ENCODE measurements at regions not wholly inside any gene's neighbourhood (a gene's known extent, or its start where the extent isn't known, plus 50 kb on each side); places are given as distances from the start of the nearest gene placed in this dataset.
"Not testable (repeated sequence)": the region's sequence is repeated elsewhere in the genome, so short reads cannot be mapped to it uniquely, and the experiment has no call there.

DNA sequence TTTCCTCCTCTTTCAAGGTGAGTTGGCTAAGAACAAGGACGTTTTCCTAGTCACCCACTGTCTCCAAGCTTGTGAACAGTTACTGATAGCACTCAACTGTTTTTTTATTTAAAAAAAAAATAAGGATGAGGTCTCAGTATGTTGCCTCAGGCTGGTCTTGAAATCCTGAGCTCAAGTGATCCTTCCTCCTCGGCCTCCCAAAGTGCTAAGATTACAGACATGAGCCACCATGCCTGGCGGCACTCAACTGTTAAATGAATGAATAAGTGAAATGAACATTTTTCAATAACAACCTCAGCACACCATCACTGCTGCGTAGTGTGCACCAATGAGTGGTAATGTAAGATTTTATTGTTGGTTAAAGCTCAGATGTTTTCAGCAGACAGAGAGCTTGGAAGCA is 214.1 kb upstream of the NRIP1 start:
- no peak for DNase-seq (ENCODE audit: low spot score)

DNA sequence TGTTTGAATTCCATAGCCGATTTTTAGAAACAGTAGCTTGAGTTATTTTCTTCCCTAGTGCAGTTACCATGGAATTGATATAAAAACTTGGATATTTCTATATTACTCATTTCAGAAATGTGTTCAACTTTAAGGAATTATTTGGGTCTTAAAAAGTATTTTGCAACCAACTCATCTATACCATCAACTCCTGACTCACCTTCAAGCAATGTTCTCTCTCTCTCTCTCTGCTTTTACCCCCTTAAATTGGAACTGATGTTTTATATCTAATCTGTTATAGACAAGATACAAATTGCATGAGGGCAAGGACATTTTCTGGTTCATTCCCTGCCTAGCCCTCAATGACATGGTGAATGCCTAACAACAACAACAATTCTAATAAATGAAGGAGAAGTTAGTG is 214.7 kb upstream of the NRIP1 start:
- no peak for DNase-seq (ENCODE audit: low spot score)

DNA sequence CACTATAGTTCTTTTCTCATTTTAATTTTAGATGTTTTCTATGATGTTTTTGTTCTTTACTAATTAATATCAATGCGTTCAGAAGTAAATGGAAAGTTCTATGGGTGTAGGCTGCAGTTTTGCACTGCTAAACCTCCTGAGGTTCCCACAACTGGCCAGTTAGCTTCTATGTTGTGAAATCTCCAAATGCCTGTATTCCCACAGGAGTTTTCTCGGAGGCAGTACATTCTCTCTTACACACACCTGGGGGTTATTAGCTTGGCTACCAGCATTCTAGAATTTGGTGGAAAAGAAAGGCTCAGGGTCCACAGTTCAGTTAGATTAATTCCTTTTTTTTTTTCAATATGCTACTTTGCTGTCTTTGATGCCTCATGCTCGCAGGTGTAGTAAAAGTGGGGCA is 216.9 kb upstream of the NRIP1 start:
- DNase-seq (ENCODE audit: low spot score), result no peak

DNA sequence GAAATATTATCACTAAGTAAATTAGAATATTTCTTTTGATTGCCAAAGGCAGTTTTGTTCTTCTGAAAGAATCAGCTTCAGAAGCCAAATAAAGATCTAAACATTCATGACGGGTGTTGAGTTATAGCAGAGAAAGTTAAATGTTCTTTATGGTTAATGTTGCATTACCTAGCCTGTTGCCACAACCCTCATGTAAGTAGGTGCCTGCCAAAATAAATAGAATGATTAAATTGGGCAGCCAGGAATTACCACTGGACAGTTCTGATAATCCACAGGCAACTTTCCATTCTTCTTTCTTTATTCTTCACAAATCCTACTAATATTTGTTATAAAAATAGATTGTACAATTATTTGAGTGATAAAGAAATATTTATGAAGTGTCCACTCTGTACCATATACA is 217.9 kb upstream of the NRIP1 start:
- no peak for DNase-seq (ENCODE audit: low spot score)

DNA sequence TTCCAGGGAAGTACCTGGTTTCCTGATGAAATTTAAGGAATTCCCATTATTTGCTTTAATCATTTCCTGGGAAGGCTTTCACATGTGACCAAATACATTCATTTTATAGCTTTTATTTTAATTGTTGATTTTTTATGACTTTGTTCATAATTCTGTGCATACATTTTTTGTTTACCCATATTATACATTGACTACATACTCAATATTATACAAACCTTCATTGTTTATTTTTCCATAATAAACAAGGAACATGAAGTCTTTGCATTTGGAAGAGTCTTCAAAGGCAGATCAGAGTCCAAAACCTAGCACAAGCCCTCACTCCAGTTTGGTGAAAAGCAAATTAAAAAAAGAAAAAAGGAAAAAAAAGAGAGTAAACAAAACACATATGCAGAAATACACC is 218.3 kb upstream of the NRIP1 start:
- DNase-seq (ENCODE audit: low spot score), result no peak

DNA sequence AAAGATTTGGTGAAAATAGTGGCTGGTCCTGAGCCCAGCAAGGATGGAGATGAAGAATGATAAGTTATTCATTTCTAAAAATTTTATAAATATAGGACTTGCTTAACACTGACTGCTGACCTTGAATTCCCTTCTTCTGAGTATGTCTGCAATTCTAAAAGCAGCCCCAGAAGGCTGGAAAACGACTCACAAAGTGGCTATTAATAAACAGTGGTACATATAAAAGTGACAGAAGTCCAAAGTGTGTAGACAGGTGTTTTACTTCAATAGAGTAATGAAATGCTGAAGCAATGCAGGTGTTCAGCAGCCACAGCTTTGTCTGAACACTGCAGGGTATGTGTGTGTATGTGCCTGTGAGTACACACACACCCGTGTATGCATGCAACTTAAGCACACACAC is 219.0 kb upstream of the NRIP1 start:
- no peak for DNase-seq (ENCODE audit: low spot score)

DNA sequence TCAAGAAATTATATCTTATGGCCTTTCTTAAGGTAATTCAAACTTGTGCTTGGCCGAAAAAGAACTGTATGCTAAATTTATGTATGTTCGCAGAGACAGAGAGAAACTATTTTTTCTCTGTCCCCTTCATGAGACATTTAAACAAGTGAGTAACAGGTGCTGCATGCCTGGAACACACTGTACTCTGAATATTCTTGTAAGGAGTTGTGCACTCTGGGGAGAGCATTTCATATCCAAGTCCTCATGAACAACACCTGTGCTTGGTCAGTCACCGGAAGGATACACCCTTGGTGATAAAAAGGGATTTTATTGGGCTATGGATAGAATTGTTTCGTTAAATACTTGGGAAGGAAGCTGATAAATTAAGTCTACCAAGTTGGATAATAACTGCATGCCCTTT is 220.8 kb upstream of the NRIP1 start:
- DNase-seq (ENCODE audit: low spot score), result no peak

DNA sequence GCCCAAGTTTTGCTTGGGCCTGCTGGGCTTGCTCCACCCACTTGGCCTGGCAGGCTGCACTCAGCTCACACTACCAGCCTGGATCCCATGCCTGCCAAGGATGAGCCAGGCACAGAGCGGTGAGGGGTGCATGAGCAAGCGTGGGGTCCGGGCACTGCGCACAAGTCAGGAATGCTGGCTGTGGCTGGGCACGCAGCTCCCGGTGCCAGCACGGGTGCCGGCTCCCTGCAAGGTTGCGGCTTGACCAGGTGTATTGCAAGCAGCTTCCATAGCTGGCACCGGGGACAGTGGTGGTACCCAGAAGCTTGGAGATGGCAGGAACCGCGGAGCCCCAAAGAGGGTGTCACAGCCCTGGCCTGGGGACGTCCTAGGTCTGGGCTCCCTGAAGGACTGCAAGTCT is 224.4 kb upstream of the NRIP1 start:
- DNase-seq (ENCODE audit: low spot score), result no peak

DNA sequence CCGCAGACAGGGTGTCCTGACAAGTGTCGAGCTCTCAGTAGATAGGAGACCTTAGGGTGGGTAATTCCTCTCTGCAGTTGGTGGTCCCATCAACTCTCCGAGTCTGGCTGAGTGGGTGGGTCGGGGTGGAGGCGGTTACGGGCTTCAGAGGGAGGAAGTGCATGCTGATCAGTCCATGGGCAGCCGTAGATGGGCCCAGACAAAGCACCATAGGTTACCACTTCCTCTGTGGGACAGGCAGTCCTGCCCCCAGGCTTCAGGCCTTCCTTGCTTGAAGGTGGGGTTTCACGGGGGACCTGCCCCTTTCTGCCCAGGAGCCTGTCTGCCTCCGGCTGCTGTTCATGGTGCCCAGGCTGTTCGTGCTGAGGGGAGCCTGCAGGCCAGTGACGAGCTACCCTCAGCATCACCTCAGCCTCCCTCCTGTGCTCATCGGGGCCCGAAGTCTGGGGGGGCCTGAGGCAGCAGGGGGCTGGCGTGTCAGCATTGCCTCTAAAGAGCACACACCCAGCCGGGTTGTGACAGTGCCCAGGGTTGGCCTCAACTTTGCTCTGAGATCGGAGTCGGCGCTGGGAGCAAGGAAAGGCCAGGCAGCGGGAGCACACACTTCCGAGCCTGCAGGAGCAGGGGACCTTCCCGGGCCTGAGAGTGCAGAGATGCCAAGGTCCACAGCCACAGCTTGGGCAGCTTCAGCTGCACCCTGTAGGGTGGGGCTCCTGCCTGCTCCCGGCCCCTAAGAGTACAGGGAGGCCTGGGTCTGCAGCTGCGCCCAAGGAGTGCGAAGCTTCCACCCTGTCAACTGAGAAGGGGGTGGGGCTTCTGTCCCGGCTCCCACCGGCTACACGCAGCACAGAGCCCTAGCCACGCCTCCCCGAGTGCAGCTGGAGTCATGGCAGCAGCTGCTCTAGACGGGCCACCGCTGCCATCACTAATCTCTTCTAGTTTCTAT is 225.4 kb upstream of the NRIP1 start:
- DNase-seq (ENCODE audit: low spot score), result peak; percentile 7

DNA sequence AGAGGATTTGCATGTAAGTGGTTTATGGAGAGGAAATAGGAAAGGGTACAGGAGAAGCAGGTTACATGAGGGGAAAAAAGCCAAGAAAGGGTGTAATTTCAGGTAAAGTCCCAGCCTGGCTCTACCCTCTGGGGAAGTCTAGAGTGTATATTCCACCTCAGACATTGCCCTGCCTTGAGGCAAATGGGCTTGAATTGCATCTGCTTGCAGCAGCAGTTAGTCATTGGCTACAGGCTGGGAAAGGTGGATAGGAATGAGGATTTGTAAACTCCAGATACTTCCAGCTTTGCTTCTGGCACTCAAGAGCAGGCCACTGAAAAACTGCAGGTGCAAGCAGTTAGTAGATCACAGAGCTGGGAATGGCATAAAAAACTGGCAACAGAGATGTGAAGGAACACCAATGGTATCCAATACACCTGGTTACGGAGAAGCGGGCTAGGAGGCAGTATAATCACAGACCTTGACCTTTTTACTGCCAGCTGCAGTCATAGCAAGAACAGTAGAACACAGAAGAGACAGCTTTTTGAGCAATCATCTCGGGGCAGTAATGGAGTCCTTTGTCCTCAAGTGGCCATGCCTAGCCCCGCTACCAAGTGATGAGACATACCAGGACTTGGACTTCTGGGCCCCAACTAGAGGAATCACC is 226.9 kb upstream of the NRIP1 start:
- DNase-seq (ENCODE audit: low spot score), result no peak

DNA sequence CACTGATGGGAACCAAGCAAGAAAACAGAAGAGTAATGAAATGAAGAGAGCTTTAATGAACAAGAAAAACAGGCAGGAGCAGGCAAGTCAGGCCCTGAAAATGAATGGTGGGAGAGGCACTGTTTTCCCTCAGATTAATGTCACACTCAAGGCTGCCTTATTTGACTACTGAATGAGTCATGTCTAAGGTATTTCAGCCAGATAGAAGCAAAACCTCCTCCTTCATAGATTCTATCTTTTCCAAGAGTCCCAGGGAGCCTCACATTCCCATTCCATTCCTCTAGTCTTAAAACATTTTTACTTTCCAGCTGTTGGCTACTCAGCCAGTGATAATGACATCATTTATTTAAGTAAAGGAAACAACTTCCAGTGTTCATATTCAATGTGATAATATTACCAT is 228.4 kb upstream of the NRIP1 start:
- peak; percentile 5 for DNase-seq (ENCODE audit: low spot score)

DNA sequence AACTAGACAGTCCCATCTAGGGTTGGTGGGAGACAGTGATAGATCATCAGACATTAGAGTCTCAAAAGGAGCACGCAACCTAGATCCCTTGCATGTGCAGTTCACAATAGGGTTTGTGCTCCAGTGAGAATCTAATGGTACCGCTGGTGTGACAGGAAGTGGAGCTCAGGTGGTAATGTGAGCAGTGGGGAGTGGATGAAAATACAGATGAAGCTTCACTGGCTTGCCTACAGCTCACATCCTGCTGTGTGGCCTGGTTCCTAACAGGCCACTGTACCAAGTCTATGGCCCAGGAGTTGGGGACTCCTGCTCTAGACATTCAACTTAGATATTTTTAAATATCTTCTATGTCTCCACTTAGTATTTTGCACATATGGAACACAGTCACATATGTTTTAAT is 231.1 kb upstream of the NRIP1 start:
- no peak for DNase-seq (ENCODE audit: low spot score)

DNA sequence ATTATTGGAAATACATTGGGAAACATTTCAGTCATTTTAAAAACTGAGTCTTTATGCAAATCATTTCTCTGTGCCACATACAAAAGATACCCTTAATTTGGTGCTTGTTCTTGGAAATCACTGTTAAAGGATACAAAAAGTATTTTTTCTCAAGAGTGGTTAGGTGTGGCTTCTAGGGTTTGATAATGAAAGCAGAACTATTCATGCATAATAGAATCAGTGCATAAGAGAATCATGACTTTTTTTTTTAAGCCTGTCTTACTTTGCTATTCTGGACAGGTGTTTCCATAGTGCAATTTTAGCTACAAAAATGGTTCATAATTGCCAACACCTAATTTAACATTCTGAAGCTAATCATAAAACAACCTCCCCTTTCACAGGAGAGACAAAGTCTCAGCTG is 233.0 kb upstream of the NRIP1 start:
- no peak for DNase-seq (ENCODE audit: low spot score)

DNA sequence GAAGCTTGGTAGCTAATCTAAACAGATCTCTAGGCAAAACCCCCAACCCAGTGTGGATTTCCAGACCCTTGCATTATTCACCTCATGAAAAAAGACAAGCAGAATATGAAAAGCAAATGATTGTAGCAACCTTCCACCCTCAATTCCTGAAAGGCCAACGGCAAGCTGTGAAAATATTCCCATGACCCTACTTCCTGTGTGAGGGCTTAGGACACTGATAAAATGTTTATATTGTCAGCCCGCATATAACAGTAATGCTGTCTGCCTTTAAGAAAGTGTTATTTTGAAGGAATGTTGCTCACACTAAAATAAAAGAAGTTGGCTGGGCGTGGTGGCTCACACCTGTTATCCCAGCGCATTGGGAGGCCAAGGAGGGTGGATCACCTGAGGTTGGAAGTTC is 233.5 kb upstream of the NRIP1 start:
- DNase-seq (ENCODE audit: low spot score), result no peak

DNA sequence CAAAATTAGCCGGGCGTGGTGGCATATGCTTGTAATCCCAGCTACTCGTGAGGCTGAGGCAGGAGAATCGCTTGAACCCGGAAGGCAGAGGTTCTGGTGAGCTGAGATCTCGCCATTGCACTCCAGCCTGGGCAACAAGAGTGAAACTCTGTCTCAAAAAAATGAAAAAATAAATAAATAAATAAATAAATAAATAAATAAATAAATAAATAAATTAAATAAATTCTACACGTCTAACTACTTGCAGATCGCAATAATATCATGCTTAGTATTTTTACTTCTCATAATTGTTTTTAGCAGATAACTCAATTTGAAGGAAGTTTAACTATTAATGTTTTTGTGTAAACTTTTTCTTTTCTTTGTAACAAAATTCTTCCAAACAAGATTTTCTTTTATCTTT is 234.0 kb upstream of the NRIP1 start:
- DNase-seq (ENCODE audit: low spot score), result not testable (repeated sequence)

DNA sequence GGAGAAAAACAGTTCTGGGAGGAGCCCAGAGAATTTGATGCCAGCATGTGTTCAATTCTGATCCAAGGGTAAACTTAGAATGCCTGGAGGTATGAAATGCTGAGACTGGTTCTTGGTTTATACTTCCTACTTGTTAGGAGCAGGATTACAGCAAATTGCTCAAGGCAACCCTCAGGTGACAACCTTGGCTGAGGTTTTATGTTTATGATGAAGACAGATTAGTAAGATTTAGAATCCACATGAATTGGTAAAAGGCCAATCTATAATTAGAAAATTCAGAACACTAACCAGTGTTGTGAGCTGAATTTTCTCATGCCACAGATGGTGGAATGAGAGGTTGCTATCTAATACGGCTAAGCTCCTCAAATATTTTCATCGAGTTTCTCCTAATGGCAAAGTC is 235.3 kb upstream of the NRIP1 start:
- DNase-seq (ENCODE audit: low spot score), result no peak

DNA sequence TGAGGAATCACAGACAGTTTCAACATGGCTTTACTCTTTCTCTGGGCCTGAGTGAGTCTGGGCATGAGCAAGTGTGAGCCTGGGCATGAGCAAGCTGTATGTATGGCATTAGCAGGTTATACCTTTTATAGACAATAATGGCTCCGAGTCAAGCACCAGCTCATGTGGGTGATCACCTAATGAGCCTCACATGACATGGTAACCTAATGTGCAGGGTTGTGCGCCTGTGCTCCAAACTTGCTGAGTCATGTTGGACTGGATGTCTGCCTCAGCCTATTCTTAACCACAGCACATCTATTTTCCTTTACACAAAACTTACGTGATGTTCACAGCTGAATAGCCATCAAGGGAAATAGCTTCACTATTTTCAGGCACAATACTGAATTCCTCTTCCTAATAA is 236.2 kb upstream of the NRIP1 start:
- no peak for DNase-seq (ENCODE audit: low spot score)

DNA sequence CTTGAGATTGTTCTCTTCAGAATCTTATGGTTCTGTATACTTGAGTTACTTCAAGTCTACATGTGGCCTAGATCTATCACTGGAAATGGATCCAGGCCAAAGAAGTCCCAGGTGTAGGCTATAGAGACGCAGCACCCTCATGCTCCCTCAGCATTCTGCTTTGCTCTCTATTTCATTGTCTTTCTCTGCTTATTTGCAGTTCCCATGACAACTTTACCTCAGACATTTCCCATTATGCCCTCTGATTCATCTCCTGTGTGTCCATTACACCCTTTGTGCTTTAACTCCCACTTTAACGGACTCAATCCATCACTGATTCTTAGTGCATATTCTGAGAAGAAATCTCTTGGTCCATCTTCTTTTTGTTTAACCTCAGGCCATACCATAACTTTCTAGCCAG is 236.9 kb upstream of the NRIP1 start:
- no peak for DNase-seq (ENCODE audit: low spot score)

DNA sequence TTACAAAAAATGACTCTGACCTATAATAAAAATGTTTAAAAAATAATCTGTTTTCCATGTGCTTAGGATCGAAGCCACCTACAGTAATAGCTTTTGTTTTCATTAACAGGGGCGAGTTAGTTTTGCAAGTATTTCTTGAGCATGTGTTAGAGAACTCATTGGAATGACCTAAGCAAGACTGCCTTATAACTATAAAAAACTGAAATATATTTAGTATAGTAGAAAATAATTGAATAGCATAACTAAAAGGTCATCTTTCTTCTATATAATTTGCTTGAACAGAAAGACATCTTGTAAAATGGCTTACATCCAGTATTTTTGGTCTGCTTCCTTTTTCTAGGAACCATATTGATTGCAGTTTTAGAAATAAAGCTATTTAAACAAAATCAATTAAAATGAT is 241.5 kb upstream of the NRIP1 start:
- DNase-seq (ENCODE audit: low spot score), result no peak

DNA sequence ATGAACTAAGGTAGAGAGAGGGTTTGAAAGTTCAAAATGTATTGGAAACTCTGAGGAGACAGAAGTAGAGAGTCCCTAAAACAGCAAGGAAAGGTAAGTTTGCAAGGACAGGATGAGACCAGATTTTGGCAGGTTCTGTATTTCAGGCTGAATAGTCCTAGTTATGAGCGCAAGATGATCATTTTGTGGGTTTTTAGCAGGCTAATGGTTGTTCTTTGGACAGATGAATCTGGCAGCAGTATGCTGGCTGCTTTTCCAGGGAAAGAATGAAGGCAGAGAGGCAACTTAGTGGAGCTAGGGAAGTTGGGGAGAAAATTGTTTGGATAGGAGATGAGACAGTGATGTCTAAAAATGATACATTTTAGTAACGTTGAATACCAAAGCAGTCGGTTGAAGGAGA is 243.5 kb upstream of the NRIP1 start:
- DNase-seq (ENCODE audit: low spot score), result no peak

DNA sequence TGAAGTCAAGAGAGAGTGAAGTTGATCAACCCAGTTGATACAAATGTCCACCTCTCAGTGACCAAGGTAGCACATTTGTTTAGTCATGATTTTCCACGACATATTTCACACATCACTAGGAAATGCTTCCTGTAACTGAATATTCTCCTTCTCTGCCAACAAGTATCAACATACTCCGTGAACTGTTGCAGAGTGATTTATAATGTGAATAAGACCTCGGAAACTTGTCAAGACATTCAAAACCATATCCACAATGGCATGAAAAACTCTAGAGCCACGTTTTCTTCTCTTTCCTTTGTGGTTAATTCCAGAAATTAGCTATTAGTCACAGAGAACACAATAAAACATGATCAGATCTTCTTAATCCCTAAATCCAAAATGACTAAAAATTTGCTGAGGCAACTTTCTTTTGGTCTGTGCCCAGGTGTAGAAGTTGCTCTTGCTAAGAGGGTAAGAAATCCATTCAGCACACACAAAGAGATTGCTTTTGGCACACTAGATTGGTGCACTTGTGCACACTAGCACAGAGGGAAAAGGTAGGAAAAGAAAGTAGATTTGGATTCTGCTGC is 244.3 kb upstream of the NRIP1 start:
- DNase-seq (ENCODE audit: low spot score), result no peak

DNA sequence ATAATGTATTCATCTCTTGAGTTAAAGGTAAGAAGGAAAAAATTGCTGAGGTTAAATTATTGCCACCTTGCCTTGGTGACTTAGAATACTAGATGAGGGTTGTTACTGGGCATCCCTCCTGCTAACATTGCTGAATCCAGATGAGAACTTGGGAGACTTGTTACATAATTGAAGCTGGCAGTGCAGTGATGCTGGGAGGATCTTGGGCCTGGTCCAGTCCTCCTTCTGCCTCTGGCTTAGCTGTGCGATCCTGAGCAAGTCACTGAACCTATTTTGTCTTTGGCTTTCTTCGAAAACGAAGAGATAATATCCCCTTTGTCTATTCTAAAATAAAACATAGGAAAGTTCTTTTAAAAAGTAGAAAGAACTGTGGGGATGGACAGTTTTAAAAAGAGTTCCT is 244.9 kb upstream of the NRIP1 start:
- no peak for DNase-seq (ENCODE audit: low spot score)

DNA sequence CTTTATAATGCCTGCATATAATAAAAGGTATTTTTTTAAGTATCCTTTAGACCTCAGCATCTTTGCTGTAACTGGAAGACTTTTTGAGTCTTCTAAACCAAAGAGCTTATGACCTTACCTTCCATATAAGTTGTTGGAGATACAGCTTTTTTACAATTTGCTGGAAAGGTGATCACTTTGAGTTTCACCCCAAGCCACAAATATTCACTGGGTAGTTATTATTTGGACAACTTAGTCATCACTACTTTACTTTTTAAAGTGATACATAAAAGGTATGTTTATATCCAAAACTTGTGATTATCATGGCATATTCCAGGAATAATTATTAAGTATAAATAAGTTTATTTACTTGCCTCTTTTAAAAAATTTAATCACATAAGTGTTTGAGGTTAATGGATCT is 246.7 kb upstream of the NRIP1 start:
- no peak for DNase-seq (ENCODE audit: low spot score)
